ENCODE measurements at regions not wholly inside any gene's neighbourhood (a gene's known extent, or its start where the extent isn't known, plus 50 kb on each side); places are given as distances from the start of the nearest gene placed in this dataset.

DNA sequence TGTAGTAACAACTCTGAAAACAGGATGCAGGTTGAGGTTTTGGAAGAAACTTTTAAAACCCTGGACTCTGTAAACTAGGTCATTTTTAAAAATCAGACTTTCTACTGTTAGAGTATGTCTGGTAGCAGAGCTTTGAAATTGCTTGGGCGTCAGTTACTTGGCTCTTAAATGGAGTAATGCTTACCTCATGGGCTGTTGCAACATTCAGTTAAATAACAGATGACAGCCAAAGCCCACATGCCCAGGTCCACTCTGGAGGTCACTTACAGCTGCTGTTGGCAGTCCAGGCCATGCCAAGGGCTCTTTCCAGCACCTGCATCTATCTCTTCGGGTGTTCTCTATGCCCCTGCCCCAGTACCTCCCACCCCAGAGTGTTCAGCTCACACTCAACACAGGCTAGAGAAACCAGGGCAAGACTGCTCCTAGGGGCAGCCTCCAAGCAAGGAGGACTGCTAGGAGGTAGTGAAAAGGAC lies 96.4 kb downstream of the BANF2 start:
- no peak for FAIRE-seq
- DNase-seq (ENCODE audit: insufficient read length, low spot score): no peak

DNA sequence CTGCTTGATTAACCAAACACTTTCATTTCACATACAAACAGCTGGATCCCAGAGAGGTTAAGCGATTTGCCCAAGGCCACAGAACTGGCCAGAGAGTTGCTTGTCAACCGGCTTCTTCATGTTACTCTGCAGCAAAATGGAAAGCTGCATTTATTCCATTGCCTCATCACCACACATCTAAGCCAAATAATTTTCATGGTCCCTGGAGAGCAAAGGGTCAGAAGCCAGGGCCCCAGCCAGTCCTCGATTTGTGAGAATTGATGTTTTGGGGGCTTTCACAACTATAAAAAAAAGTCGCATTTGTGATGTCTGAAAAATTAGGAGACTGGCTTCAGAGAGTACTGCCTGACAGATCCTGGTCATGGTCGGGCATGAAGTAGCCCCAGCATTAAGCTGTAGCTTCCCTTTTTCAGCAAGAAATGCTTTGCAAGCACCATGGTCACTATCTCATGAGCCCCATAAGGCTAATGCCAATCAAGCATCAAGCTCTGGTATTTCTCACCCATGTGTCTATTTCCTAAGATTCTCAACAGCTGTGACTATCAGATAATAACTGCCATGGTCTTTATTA lies 95.8 kb downstream of the BANF2 start:
- DNase-seq (ENCODE audit: insufficient read length, low spot score) (no peak), FAIRE-seq (no peak)

DNA sequence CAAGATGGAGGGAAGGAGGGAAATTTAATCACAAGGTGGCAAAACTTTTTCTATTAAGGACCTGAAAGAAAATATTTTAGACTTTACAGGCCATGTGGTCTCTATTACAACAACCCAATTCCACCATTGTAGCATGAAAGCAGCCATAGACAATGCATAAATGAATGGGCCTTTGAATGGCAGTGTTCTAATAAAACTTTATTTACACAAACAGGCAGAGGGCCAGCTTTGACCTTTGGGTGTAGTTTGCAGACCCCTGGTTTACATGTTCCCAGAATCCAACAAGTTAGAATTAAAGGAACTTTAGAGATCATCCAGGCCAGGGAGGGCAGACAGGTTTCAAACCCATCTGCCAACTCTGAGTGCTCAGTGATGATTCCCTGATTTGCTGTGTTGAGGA lies 95.2 kb downstream of the BANF2 start:
- DNase-seq (ENCODE audit: insufficient read length, low spot score) (no peak), FAIRE-seq (no peak)

DNA sequence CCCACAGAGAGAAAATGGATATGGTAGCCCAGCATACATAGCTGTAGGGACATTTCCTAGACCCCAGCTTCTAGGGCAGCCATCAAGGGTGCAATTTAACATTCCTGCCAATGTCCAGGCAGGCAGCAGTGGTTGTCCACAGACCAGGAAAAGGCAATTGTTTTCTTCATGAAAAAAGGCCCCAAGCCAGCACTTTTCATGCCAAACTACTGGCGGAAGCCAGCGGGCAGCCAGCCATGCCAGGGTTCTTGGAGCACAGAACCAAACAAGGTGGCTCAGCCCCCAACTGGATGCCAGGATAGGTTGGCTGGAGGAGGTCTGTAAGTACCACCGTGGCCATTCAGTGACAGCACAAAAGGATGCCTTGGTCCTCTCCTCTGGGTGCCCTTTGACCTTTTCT lies 94.6 kb downstream of the BANF2 start:
- no peak for FAIRE-seq
- DNase-seq (ENCODE audit: insufficient read length, low spot score): no peak

- FAIRE-seq: no peak
- DNase-seq (ENCODE audit: insufficient read length, low spot score): no peak
Measured at GRCh38 chr20:17793986-17794385, 94.2 kb downstream of the BANF2 start.

GRCh38 chr20:17790296-17790695 lies 90.5 kb downstream of the BANF2 start:
- DNase-seq (ENCODE audit: insufficient read length, low spot score) (no peak), FAIRE-seq (no peak)

- no peak for FAIRE-seq
- no peak for DNase-seq (ENCODE audit: insufficient read length, low spot score)
Measured at GRCh38 chr20:17787816-17788215, 88.0 kb downstream of the BANF2 start.

DNA sequence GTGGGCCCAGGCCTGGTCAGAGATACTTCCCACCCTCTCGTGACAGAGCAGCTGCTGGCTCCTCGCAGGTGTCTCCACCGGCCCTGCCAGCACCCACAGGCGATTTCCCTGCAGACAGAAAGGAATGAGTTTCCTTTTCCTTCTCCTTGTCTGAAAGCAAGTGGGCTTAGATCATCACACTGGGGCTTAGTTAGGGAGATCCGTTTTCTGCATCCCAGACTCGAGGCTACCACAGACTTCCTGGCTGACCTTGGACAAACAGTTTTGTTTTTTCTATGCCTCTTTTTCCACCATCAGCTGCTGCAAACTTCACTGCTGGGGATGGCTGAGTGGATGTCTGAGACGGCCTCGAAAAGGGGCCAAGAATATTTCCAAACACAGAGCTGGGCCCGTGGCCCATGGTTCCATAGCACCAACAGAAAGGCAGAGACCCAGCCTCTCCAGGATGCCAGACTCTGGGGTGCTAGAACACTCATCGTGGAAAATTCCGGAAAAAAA lies 86.5 kb downstream of the BANF2 start:
- peak; percentile 13 for DNase-seq (ENCODE audit: insufficient read length, low spot score)
- no peak for FAIRE-seq

Data from HTR-8/SVneo (cell line).